ENCODE measurements at regions not wholly inside any gene's neighbourhood (a gene's known extent, or its start where the extent isn't known, plus 50 kb on each side); places are given as distances from the start of the nearest gene placed in this dataset.

DNA sequence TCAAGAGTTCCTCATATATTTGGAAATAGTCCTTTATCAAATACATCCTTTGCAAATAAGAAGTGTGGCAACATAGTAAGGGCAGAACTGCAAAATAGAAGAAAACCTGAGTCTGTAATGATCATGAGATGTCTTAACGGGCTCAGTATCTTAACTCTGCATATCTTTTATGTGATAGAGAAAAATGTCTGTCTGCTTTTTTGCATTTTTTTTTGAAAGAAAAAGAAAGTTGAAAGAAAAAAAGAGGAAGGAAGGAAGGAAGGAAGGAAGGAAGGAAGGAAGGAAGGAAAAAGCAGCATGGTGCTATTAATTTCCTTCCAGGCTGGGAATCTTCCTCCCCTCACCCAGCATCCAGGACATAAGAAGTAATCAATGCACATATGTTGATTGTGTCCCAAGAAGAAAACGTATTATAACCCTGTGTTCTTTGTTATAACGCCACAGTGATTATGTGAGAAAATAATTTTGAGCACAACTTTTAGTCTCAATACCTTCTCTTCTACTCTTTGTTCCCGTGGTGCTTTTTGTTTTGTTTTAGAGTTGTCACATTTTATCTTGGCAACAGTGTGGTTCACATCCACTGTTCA, 58.7 kb upstream of the PCSK2 start:
- TF ChIP-seq CTCF (IDR thresholded peaks at IDR 0.05; ENCODE audit: insufficient read depth, low read length, poor library complexity, severe bottlenecking) (no peak), EZH2phosphoT487 (conservative IDR thresholded peaks at IDR 0.05; ENCODE audit: low read length) (no peak)

Measured in SU-DHL-6 (cell line).